ENCODE measurements at regions not wholly inside any gene's neighbourhood (a gene's known extent, or its start where the extent isn't known, plus 50 kb on each side); places are given as distances from the start of the nearest gene placed in this dataset.

DNA sequence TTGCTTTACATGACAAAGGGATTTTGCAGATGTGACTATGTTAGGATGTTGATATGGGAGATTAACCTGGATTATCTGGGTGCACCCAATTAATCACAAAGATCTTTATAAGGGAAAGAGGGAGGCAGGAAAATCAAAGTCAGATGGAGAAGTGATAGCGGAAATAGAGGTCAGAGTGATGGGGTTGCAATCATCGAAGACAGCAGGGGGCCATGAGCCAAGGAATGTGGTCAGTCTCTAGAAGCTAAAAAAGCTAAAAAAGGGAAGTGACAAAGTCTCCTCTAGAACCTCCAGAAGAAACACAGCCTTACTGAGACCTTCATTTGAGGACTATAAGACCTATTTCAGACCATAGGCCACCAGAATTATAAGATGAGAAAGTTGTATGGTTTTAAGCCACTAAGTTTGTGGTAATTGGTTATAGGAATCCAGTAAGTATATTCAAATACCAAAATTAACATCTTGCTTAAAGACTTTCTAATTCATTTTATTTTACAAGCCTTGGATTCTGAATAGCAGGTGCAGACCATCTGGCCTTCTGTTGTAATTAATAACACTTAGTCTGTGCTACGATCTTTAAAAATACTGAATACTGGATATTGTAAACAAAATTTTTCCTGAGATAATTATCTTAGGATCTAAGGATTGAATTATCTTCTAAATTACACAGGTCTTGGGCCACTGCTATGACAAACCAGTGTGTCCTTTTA is 493.4 kb upstream of the PCDH20 start:
- DNase-seq (ENCODE audit: low read depth, low spot score), result no peak
- Histone ChIP-seq H3K27me3 (replicated peaks in 1 of 2; ENCODE audit: control insufficient read depth in 2 of 2, insufficient read depth in 2 of 2, low read length in 1 of 2) (no peaks in the 10 kb centered on the region), H3K4me3 (no peak overlapping the region), H3K4me2 (ENCODE audit: control insufficient read depth, insufficient read depth) (no peak overlapping the region), H3K9ac (ENCODE audit: control insufficient read depth, insufficient read depth, low read length) (no peak overlapping the region), H3K4me1 (ENCODE audit: control insufficient read depth, insufficient read depth, low read length) (no peaks in the 10 kb centered on the region), H3K9me3 (replicated peaks; ENCODE audit: control insufficient read depth, insufficient read depth, low read length) (no peaks in the 10 kb centered on the region), H3K79me2 (ENCODE audit: control insufficient read depth, insufficient read depth, low read length) (no peaks in the 10 kb centered on the region), H2AFZ (ENCODE audit: control insufficient read depth, low read depth, low read length) (no peak overlapping the region), H3K36me3 (ENCODE audit: control insufficient read depth in 2 of 2, insufficient read depth in 2 of 2, low read length in 1 of 2) (no peaks in the 10 kb centered on the region), H4K20me1 (ENCODE audit: control insufficient read depth, insufficient read depth) (no peaks in the 10 kb centered on the region), H3K27ac (ENCODE audit: control insufficient read depth, insufficient read depth) (no peak overlapping the region)
- intact Hi-C loops (cut with micrococcal nuclease; ENCODE audit: unreplicated experiment), result no loop called here
- BruUV-seq (replicated peaks), result no TSS peak
- ChIA-PET SMC1A (ENCODE audit: uncharacterized antibody, unreplicated experiment) (no interaction called here), POLR2A (no interaction called here), CTCF (no interaction called here), RAD21 (ENCODE audit: unreplicated experiment) (no interaction called here)
- 20% methylated on average over 3 of the region's 3 CpGs for WGBS (ENCODE audit: insufficient coverage, insufficient replicate concordance, low lambda C conversion rate, missing lambda C conversion rate)
- TF ChIP-seq SUZ12 (IDR thresholded peaks at IDR 0.05; ENCODE audit: unreplicated experiment) (no peak), SPI1 (IDR thresholded peaks at IDR 0.05; ENCODE audit: borderline replicate concordance, insufficient read depth, low read depth, low read length) (peak; percentile 47; the same call in 1 of the 2 replicates)
- no peak for FAIRE-seq
- in situ Hi-C loops (cut with MboI), result no loop called here
- ATAC-seq, result no peak; the same call in 2 of the 3 replicates

DNA sequence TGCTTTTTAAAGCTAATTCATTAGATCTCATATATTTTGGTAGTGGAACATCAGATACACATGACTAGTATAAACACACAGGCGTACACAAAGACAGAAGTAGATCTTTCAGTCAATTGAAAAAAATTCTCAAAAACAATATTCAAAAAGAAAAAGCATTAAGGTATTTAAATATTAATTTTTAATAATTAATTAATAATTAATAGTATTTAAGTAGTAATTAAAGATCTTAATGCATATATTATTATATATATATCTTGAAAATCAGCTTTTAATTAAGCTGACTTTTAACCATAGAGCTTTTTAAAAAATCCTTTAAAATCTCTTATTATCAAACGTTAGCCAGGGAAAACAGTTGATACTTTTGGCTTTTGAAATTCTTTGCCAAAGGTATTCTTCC is 489.4 kb upstream of the PCDH20 start:
- in situ Hi-C loops (cut with MboI) (no loop called here), intact Hi-C loops (cut with micrococcal nuclease; ENCODE audit: unreplicated experiment) (no loop called here)
- no peak overlapping the region for H2AFZ ChIP-seq (ENCODE audit: control insufficient read depth, low read depth, low read length)
- no peak overlapping the region for H3K9ac ChIP-seq (ENCODE audit: control insufficient read depth, insufficient read depth, low read length)
- POLR2A ChIA-PET, result no interaction called here
- TF ChIP-seq, protein P1, sequence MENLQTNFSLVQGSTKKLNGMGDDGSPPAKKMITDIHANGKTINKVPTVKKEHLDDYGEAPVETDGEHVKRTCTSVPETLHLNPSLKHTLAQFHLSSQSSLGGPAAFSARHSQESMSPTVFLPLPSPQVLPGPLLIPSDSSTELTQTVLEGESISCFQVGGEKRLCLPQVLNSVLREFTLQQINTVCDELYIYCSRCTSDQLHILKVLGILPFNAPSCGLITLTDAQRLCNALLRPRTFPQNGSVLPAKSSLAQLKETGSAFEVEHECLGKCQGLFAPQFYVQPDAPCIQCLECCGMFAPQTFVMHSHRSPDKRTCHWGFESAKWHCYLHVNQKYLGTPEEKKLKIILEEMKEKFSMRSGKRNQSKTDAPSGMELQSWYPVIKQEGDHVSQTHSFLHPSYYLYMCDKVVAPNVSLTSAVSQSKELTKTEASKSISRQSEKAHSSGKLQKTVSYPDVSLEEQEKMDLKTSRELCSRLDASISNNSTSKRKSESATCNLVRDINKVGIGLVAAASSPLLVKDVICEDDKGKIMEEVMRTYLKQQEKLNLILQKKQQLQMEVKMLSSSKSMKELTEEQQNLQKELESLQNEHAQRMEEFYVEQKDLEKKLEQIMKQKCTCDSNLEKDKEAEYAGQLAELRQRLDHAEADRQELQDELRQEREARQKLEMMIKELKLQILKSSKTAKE (IDR thresholded peaks at IDR 0.05; ENCODE audit: low read depth, poor library complexity, severe bottlenecking), result no peak
- TF ChIP-seq GATAD2B (conservative IDR thresholded peaks at IDR 0.05; ENCODE audit: low read depth), result no peak
- no peak for TF ChIP-seq RAD51 (IDR thresholded peaks at IDR 0.05)
- TF ChIP-seq ZBTB11 (CRISPR knock-in tag; IDR thresholded peaks at IDR 0.05), result no peak
- no peak for TF ChIP-seq ESRRA (IDR thresholded peaks at IDR 0.05; ENCODE audit: low read length)
- no peak for TF ChIP-seq BHLHE40 (IDR thresholded peaks at IDR 0.05; ENCODE audit: borderline replicate concordance in 1 of 2, low read depth in 2 of 2, low read length in 1 of 2)
- CTCF ChIA-PET, result interaction anchor here (1.5 kb wide), 1 partner anchor 49 kb away, joined by 3 read pairs; no protein-coding TSS in a partner anchor
- H3K4me2 ChIP-seq (ENCODE audit: control insufficient read depth, insufficient read depth), result no peak overlapping the region
- no peaks in the 10 kb centered on the region for H3K27me3 ChIP-seq (replicated peaks in 1 of 2; ENCODE audit: control insufficient read depth in 2 of 2, insufficient read depth in 2 of 2, low read length in 1 of 2)
- no TSS peak for BruUV-seq (replicated peaks)
- no peaks in the 10 kb centered on the region for H4K20me1 ChIP-seq (ENCODE audit: control insufficient read depth, insufficient read depth)
- H3K79me2 ChIP-seq (ENCODE audit: control insufficient read depth, insufficient read depth, low read length), result no peaks in the 10 kb centered on the region
- no peaks in the 10 kb centered on the region for H3K9me3 ChIP-seq (replicated peaks; ENCODE audit: control insufficient read depth, insufficient read depth, low read length)
- ATAC-seq, result no peak
- RAD21 ChIA-PET (ENCODE audit: unreplicated experiment), result no interaction called here
- FAIRE-seq, result no peak
- SMC1A ChIA-PET (ENCODE audit: uncharacterized antibody, unreplicated experiment), result interaction anchor here (0.7 to 0.9 kb wide), 2 partner anchors 73 to 97 kb away, joined by 3 read pairs; no protein-coding TSS in a partner anchor
- H3K27ac ChIP-seq (ENCODE audit: control insufficient read depth, insufficient read depth), result no peak overlapping the region
- 29% methylated on average over 2 of the region's 2 CpGs for WGBS (ENCODE audit: insufficient coverage, insufficient replicate concordance, low lambda C conversion rate, missing lambda C conversion rate)
- no peak for DNase-seq (ENCODE audit: low read depth, low spot score)
- H3K36me3 ChIP-seq (ENCODE audit: control insufficient read depth in 2 of 2, insufficient read depth in 2 of 2, low read length in 1 of 2), result no peaks in the 10 kb centered on the region
- H3K4me3 ChIP-seq, result no peak overlapping the region
- H3K4me1 ChIP-seq (ENCODE audit: control insufficient read depth, insufficient read depth, low read length), result no peaks in the 10 kb centered on the region
